ENCODE measurements at regions not wholly inside any gene's neighbourhood (a gene's known extent, or its start where the extent isn't known, plus 50 kb on each side); places are given as distances from the start of the nearest gene placed in this dataset.

- TF ChIP-seq CTCF (IDR thresholded peaks at IDR 0.05; ENCODE audit: insufficient read depth, low read depth, low read length), result no peak
- TF ChIP-seq EZH2 (IDR thresholded peaks at IDR 0.05; ENCODE audit: insufficient read depth, low read length), result no peak
Observed at GRCh38 chrX:115978068-115978467, 192.5 kb upstream of the AGTR2 start.

All from astrocyte (in vitro differentiated cells and primary cell).